GM18909 (cell line): ENCODE measurements at regions not wholly inside any gene's neighbourhood (a gene's known extent, or its start where the extent isn't known, plus 50 kb on each side); places are given as distances from the start of the nearest gene placed in this dataset.

Experiments
- ATAC-seq: cut with Tn5 transposase; IDR thresholded peaks from one replicate; pipeline ENCODE4 v1.9.1; 2021; ENCODE audit warnings: mild to moderate bottlenecking; ENCODE audit not compliant: unreplicated experiment, poor library complexity

GRCh38 chr18:41395695-41396094, 559.3 kb upstream of the PIK3C3 start:
- no peak for ATAC-seq

- ATAC-seq: no peak
Observed at GRCh38 chr18:41391616-41392595, 563.1 kb upstream of the PIK3C3 start.

GRCh38 chr18:41390309-41390708, 564.7 kb upstream of the PIK3C3 start:
- ATAC-seq: no peak

GRCh38 chr18:41378598-41378997, 576.4 kb upstream of the PIK3C3 start:
- no peak for ATAC-seq

GRCh38 chr18:41373612-41374011, 581.4 kb upstream of the PIK3C3 start:
- no peak for ATAC-seq

GRCh38 chr18:41372046-41372665, 582.9 kb upstream of the PIK3C3 start:
- no peak for ATAC-seq

GRCh38 chr18:41371156-41372045, 583.6 kb upstream of the PIK3C3 start:
- no peak for ATAC-seq

GRCh38 chr18:41370740-41371139, 584.3 kb upstream of the PIK3C3 start:
- ATAC-seq: no peak

GRCh38 chr18:41357708-41358107, 597.3 kb upstream of the PIK3C3 start:
- ATAC-seq: no peak

- ATAC-seq: no peak
Observed at GRCh38 chr18:41353777-41354528, 601.1 kb upstream of the PIK3C3 start.

GRCh38 chr18:41351430-41351829, 603.6 kb upstream of the PIK3C3 start:
- no peak for ATAC-seq

- no peak for ATAC-seq
Observed at GRCh38 chr18:41347057-41347456, 608.0 kb upstream of the PIK3C3 start.

GRCh38 chr18:41343808-41344207, 611.2 kb upstream of the PIK3C3 start:
- ATAC-seq: no peak

GRCh38 chr18:41338341-41338740, 616.7 kb upstream of the PIK3C3 start:
- ATAC-seq: no peak

GRCh38 chr18:41331661-41332060, 623.4 kb upstream of the PIK3C3 start:
- ATAC-seq: no peak

GRCh38 chr18:41326311-41326710, 628.7 kb upstream of the PIK3C3 start:
- no peak for ATAC-seq

- ATAC-seq: no peak
Observed at GRCh38 chr18:41324934-41325333, 630.1 kb upstream of the PIK3C3 start.

GRCh38 chr18:41324020-41324791, 630.8 kb upstream of the PIK3C3 start:
- ATAC-seq: no peak

- no peak for ATAC-seq
Observed at GRCh38 chr18:41323044-41323443, 632.0 kb upstream of the PIK3C3 start.
